ENCODE measurements at regions not wholly inside any gene's neighbourhood (a gene's known extent, or its start where the extent isn't known, plus 50 kb on each side); places are given as distances from the start of the nearest gene placed in this dataset.
"Not testable (repeated sequence)": the region's sequence is repeated elsewhere in the genome, so short reads cannot be mapped to it uniquely, and the experiment has no call there.

DNA sequence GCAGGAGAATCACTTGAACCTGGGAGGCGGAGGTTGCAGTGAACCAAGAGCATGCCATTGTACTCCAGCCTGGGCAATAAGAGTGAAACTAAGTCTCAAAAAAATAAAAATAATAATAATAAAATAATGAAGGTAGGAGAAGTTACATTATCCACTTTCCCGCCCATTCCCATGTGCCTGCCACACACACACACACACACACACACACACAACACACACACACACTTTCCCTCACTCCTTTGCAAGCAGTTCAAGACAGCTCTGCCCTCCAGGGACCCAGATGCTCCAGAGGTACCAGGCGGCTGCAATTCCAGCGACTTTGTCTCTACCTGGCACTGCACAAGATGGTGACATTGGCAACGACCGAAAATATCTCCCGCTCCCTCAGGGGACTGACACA is 224.8 kb upstream of the JARID2 start:
- no peak for TF ChIP-seq POLR2AphosphoS5 (IDR thresholded peaks at IDR 0.05; ENCODE audit: low read depth, low read length)
- BruUV-seq (replicated peaks): no TSS peak
- no peaks in the 10 kb centered on the region; the same call in 1 of the 2 replicates for H3K27me3 ChIP-seq (ENCODE audit: control insufficient read depth, insufficient read depth, low read length)
- H3K9me3 ChIP-seq (ENCODE audit: control insufficient read depth, insufficient read depth, low read depth, low read length): no peaks in the 10 kb centered on the region
- DNase-seq (ENCODE audit: low read depth, low spot score) (no peak), ATAC-seq (no peak)
- in situ Hi-C loops (cut with HindIII; ENCODE audit: low pct_unique_long_range_greater_than_20kb, low sequenced_read_pairs): no loop called here
- POLR2A ChIA-PET: no interaction called here
- CTCF ChIA-PET: no interaction called here
- H3K27ac ChIP-seq (ENCODE audit: low read length): no peak overlapping the region
- H3K4me1 ChIP-seq (ENCODE audit: control insufficient read depth, insufficient read depth, low read length): no peaks in the 10 kb centered on the region
- intact Hi-C loops (cut with micrococcal nuclease; ENCODE audit: unreplicated experiment): no loop called here
- H3K36me3 ChIP-seq (ENCODE audit: control insufficient read depth, insufficient read depth, low read length): no peaks in the 10 kb centered on the region
- H3K4me3 ChIP-seq (ENCODE audit: low read depth in 2 of 2, low read length in 2 of 2): no peak overlapping the region

DNA sequence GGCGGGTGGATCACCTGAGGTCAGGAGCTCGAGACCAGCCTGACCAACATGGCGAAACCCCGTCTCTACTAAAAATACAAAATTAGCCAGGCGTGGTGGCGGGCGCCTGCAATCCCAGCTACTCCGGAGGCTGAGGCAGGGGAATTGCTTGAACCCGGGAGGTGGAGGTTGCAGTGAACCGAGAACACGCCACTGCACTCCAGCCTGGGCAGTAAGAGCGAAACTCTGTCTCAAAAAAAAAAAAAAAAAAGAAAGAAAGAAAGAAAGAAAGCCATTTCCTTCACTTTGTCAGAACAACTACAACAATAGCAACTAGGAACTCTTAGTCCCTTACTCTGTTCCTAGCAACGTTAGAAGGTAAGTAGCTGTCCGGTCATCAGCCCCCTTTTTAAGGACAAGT is 222.9 kb upstream of the JARID2 start:
- DNase-seq (ENCODE audit: low read depth, low spot score); ATAC-seq; H3K4me3 ChIP-seq (ENCODE audit: low read depth in 2 of 2, low read length in 2 of 2); H3K9me3 ChIP-seq (ENCODE audit: control insufficient read depth, insufficient read depth, low read depth, low read length); in situ Hi-C loops (cut with HindIII; ENCODE audit: low pct_unique_long_range_greater_than_20kb, low sequenced_read_pairs); intact Hi-C loops (cut with micrococcal nuclease; ENCODE audit: unreplicated experiment); H3K36me3 ChIP-seq (ENCODE audit: control insufficient read depth, insufficient read depth, low read length); H3K27ac ChIP-seq (ENCODE audit: low read length); POLR2A ChIA-PET; H3K4me1 ChIP-seq (ENCODE audit: control insufficient read depth, insufficient read depth, low read length); BruUV-seq (replicated peaks); H3K27me3 ChIP-seq (ENCODE audit: control insufficient read depth, insufficient read depth, low read length): not testable (repeated sequence)
- CTCF ChIA-PET: interaction anchor here (0.7 kb wide), 1 partner anchor 977 kb away, joined by 7 read pairs; no protein-coding TSS in a partner anchor

GRCh38 chr6:15023448-15023847 is 222.4 kb upstream of the JARID2 start:
- Histone ChIP-seq H3K4me1 (ENCODE audit: control insufficient read depth, insufficient read depth, low read length) (no peaks in the 10 kb centered on the region), H3K27ac (ENCODE audit: low read length) (no peak overlapping the region), H3K9me3 (ENCODE audit: control insufficient read depth, insufficient read depth, low read depth, low read length) (no peaks in the 10 kb centered on the region), H3K4me3 (ENCODE audit: low read depth in 2 of 2, low read length in 2 of 2) (no peak overlapping the region), H3K27me3 (ENCODE audit: control insufficient read depth, insufficient read depth, low read length) (no peaks in the 10 kb centered on the region), H3K36me3 (ENCODE audit: control insufficient read depth, insufficient read depth, low read length) (no peaks in the 10 kb centered on the region)
- ATAC-seq (no peak), DNase-seq (ENCODE audit: low read depth, low spot score) (no peak)
- intact Hi-C loops (cut with micrococcal nuclease; ENCODE audit: unreplicated experiment) (no loop called here), in situ Hi-C loops (cut with HindIII; ENCODE audit: low pct_unique_long_range_greater_than_20kb, low sequenced_read_pairs) (no loop called here)
- TF ChIP-seq, protein P1, sequence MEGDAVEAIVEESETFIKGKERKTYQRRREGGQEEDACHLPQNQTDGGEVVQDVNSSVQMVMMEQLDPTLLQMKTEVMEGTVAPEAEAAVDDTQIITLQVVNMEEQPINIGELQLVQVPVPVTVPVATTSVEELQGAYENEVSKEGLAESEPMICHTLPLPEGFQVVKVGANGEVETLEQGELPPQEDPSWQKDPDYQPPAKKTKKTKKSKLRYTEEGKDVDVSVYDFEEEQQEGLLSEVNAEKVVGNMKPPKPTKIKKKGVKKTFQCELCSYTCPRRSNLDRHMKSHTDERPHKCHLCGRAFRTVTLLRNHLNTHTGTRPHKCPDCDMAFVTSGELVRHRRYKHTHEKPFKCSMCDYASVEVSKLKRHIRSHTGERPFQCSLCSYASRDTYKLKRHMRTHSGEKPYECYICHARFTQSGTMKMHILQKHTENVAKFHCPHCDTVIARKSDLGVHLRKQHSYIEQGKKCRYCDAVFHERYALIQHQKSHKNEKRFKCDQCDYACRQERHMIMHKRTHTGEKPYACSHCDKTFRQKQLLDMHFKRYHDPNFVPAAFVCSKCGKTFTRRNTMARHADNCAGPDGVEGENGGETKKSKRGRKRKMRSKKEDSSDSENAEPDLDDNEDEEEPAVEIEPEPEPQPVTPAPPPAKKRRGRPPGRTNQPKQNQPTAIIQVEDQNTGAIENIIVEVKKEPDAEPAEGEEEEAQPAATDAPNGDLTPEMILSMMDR (IDR thresholded peaks at IDR 0.05): no peak
- no peak for TF ChIP-seq SIN3A (IDR thresholded peaks at IDR 0.05; ENCODE audit: borderline replicate concordance, insufficient read depth, low read depth, low read length)
- no peak for TF ChIP-seq TCF7L2 (IDR thresholded peaks at IDR 0.05; ENCODE audit: low read depth, low read length)
- TF ChIP-seq POLR2AphosphoS5 (IDR thresholded peaks at IDR 0.05; ENCODE audit: low read depth, low read length): no peak
- no peak for TF ChIP-seq REST (IDR thresholded peaks at IDR 0.05; ENCODE audit: insufficient read depth in 1 of 2, low read depth in 2 of 2, low read length in 1 of 2)
- CTCF ChIA-PET: no interaction called here
- POLR2A ChIA-PET: no interaction called here
- BruUV-seq (replicated peaks): no TSS peak
